ENCODE measurements at regions not wholly inside any gene's neighbourhood (a gene's known extent, or its start where the extent isn't known, plus 50 kb on each side); places are given as distances from the start of the nearest gene placed in this dataset.
"Not testable (repeated sequence)": the region's sequence is repeated elsewhere in the genome, so short reads cannot be mapped to it uniquely, and the experiment has no call there.

DNA sequence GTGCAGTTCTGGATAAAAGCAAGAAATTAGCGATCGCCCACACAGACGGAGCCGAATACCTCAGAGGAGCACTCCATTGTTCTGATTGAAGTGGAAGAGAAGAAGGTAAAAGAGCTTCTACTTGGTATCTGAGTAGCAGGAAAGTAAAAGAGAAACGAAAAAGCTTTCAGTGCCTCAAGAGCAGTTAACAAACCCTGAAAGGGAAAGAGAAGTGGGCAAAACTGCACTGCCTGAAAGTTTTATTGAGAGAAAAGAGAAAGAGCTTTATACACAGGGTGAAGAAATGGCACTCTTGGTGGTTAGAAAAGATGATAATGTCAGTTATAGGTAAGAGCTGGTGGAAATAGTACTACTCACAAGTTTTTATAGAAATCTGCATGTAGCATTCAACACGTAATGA, 192.8 kb downstream of the CDCA7 start:
- no peak for DNase-seq (ENCODE audit: low spot score)

DNA sequence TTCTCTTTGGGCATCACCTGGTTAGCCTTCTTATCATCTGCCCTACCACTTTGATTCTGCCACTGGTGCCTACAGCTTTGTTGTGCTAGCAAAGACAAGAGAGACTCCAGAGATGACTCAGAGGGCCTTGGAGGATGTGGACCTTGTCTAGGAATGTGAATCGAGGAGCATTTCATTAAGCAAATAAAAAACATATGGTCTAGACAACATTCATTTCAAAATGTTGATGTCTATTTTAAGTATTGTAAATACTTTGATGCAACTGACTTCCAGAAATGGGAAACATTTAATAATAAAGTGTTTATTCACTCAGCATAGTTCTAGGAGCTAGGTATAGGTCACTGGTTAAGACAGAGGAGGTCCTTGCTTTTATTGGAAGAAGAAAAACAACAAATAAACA, 195.5 kb downstream of the CDCA7 start:
- no peak for DNase-seq (ENCODE audit: low spot score)

DNA sequence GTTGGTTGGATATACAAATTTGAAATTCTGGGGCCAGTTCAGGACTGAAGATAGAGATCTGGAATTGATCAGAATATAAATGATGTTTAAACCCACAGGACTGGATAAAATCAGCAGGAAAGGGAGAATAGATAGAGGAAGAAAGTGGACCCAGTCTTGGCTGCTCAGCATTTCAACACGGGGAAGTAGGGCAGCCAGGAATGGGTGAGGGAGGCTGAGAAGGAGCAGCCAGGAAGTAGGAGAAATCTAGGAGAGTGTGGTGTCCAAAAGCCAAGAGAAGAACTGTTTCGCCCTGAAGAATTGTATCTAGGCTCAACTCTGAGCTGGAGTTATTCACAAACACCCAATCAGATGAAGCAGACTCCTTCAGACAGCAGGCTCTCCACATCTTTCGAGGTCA, 197.9 kb downstream of the CDCA7 start:
- no peak for DNase-seq (ENCODE audit: low spot score)

DNA sequence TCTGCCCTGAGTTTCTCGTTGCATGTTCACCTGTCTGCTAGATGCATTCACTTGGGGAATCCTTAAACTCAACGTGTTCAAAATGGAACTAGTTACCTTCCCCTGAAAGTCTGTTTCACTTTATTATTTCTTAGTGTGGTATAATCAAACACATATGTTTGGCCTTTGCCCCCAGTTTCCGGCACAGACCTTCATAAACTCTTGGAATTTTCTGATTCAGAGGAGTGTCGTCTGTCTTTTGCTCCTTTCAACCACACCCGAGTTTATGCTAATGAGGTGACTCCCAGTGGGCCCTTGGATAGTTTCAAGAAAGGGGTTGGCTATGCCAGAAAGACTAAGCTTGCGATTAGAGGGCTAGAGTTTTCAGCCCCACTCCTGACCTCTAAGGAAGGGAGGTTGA, 198.9 kb downstream of the CDCA7 start:
- DNase-seq (ENCODE audit: low spot score), result no peak

DNA sequence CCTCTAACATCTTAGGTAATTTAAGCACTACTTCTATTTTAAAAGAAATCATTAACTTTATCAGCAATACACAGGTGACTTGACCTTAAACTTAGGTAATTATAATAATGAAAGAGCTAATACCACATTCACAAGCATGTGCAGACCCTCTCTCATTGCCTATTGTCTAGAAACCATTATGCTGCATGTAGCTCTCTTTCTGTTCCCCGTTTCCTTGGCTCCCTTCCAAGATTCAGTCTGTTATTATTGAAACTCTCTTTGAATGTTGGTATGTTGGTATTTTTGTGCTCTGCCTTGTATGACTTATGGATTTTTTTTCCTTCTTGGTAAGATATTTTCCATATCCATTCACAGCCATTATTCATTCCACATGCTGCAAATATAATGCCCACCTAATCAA, 201.2 kb downstream of the CDCA7 start:
- DNase-seq (ENCODE audit: low spot score), result no peak

DNA sequence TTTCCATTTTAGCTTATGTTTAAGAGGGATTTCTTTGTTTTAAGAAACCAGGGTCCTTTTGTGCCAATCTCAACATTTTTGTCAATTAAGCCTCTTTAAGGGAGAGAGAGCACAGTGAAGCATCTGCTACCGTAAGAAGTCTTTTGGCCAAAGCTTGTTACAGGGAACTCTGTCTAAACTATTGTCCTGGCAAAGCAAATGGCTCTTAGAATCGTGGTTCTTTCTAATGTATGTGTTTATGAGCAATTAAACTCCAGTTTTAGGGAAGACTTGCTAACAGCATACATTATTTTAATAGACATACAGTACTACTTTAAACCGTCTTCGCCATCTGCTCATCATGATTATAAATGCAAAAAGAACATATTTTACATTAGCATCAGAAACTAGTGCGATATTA, 202.1 kb downstream of the CDCA7 start:
- DNase-seq (ENCODE audit: low spot score), result no peak

DNA sequence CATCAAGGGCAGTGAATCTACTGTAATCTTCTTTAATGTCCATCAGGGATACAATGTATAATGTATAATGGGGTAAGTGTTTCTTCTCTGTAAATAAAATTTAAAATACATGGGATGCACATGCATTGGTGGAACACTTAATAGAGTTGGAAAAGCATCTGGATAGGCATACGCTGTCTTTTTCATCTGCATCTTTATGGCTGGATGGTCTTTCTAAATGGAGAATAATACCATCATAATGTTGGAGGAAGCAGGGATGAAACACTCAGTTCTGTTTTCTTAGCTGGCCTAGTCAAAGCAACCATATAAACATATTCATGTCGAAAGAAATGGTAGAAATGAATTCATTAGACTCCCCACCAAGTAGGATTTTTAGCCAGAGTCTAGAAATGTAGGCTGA, 202.8 kb downstream of the CDCA7 start:
- DNase-seq (ENCODE audit: low spot score), result no peak

DNA sequence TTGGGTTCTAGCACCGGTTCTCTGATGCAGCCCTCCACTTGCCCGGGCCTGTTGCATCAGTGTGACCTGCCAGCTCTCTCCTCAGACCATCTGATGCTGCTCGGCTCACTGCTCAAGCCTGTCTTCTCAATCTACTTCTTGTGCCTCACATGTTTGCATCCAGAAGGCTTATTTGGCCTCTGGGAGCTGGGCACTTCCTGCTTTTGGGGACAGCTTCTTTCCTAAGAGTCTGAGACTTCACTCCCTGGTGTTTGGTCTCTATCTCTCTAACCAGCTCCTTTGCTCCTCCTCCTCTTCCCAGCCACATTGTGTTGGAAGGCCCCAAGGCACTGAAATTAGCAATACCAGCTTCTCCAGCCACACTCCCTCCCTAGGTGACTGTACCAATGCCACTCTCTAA, 212.8 kb downstream of the CDCA7 start:
- no peak for DNase-seq (ENCODE audit: low spot score)

DNA sequence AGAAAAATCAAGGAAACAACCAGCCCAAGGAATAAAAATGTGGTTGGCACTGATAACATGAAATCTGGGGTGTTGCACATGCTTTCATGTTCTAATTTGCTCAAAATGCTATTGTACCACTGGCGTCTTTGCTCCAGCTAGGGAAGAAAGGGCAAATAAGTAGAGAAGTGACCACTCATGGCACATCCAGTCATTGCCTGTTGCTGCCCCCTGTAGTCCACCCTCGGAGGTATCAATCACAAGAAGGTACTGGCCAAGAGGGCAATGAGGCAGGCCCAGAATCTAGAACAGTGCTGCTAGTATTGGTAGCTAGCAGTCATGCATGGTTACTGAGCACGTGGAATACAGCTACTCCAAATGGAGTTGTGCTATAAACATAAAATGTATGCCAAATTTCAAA, 213.4 kb downstream of the CDCA7 start:
- DNase-seq (ENCODE audit: low spot score), result no peak

DNA sequence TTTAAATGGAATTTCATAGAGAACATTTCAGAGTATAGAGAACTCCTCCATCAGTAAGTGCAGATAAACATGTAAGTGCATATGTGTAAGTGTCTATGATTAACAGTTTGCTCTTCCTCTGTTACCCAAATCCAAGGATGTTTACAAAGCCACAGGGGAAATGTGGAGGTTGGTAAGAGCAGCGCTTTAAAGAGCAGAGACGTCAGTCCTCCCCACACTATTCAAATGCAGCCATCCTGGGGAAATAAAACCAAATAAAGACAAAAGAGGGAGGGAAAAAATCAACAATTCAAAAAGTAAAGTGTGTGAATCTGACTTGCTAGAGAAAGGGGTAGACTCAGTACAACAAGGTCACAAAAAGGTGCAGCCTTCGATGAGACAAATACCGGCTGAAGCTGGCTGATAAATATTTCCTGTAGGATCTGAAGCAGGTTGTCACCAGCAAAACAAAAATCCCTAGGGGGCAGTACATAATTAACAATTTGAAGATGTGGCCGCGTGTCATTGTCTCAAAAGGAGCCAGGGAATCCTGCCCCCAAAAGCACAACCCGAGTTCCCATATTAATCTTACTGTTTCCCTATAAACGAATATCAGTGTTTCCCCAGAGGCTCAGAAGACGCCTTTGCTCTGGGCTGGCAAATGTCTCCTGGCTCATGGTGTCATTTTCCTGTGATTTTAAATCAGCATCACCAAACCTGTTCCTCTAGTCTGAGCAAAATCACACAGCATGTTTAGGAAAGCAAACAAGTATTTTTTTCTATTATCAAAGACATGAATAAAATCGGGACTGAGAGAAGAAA, 216.5 kb downstream of the CDCA7 start:
- DNase-seq (ENCODE audit: low spot score), result no peak

DNA sequence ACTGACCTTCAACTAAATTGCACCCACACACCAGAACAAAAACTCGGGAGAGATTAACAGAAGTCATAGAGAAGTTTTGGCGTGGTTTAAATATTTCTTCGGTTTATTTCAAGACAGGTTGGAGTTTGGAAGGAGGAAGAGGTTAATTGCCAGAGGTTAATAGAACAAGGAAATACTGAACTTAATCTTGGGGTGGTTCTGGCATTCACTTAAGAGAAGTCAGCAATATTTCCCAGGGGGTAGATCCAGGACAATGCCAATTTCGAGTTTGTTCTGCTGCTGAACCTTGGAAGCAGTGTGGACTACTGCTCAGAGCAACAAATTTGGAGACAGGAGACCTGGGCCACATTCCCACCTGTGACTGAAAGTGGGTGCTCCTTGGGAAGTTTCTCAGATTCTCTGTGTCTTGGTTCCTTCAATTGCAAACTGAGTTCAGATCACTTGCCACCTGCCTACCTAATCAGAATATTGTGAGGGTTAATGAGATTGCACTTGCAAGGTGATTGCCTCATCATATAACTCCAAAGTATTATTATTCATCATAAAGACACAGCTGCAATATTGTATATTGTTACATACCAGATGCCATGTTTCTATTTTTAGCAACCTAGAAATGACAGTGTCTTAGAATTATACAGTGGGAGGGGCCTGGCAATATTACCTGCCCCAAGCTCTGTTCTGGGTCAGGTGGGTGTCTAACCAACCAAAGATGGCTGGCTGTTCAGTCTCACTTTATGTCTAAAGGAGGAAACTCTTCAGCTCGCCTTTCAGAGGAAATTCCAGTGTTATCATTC, 217.4 kb downstream of the CDCA7 start:
- DNase-seq (ENCODE audit: low spot score), result no peak

DNA sequence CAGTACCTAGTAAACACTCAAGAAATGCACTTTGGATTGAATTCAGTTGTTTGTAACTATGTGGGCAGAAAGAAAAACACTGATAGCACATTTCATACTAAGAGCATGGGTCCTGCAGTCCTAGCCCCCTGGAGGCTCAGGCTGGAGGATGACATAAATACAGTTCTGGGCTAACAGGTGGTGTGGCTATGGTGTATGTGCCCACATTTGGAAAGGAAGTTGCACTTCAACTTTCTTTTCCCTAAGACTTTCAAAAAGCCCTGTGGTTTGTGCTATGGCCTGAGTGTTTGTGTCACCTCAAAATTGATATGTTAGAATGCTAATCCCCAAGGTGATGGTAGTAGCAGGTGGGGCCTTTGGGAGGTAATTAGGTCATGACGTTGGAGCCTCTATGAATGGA, 218.2 kb downstream of the CDCA7 start:
- DNase-seq (ENCODE audit: low spot score), result no peak

DNA sequence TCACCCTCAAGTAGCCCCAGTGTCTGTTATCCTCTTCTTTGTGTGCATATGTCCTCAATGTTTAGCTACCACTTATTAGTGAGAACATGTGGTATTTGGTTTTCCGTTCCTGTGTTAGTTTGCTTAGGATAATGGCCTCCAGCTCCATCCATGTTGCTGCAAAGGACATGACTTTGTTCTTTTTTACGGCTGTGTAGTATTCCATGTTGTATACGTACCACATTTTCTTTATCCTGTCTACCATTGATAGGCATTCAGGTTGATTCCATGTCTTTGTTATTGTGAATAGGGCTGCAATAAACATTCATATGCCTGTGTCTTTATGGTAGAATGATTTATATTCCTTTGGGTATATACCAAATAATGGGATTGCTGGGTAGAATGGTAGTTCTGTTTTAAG, 219.1 kb downstream of the CDCA7 start:
- not testable (repeated sequence) for DNase-seq (ENCODE audit: low spot score)

DNA sequence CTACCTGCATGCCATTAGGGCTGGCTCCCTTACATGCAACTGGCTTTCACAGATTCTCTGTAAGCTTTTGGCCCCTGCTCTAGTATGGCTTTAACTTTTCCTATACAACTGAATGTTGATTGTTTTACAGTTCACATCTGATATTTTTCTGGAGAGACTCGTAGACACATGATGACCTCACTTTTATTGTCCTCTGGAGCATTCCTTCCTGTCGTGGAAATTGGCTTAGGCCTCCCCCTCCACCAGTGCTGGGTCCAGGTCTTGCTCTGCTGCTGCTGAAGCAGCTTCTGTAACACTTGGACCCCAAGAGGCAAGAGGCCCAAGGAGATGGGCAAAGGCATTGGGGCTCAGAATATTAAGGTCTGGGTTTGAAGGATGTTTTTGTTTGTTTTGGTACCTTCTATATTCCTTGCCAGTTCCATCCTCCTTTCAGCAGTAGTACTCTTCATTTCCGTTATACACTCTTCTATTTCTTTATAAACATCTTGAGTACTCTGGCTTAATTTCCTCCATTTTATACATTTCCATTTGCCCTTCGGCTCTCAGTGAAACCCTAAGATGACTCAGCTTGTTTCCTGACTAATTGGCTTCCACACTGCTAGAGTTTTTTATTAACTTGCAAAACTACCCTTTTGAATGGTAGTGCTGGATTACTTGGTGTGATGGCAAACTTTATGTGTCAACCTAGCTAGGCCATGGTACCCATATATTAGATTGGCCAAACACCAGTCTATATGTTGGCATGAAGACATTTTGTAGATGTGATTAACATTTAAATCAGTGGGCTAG, 219.8 kb downstream of the CDCA7 start:
- no peak for DNase-seq (ENCODE audit: low spot score)

DNA sequence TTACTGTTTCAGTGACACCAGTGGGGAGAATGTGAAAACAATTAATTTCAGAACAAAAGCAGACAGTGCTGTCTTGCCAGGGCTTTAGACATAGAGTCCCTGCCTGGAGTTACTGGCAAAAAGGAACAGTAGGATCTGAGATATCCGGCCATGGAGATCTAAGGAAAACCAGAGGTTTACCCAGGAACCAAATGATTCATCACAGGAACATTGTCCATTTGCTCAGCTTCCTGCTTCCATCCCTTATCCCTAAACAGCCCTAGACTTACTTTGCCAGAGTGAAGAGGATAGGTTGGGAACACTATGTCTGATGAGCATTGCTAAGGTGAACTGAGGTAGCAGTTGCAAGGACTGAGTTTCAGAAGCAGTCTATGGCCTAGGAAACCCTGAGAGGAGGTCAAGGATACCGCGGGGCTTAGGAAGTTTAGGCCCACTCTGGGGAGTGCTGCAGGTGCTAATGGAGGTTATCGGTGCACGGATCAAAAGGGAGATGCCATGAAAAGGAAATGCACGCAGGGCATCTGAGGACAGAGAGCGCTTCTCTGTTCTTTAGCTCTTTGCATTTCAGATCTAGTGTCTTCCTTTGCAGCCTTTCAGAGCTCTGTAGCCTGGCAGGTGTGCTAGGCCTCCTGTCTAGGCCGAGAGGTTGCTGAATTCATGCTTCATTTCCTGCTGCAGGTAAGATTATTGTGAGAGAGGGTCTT, 223.9 kb downstream of the CDCA7 start:
- DNase-seq (ENCODE audit: low spot score), result no peak

DNA sequence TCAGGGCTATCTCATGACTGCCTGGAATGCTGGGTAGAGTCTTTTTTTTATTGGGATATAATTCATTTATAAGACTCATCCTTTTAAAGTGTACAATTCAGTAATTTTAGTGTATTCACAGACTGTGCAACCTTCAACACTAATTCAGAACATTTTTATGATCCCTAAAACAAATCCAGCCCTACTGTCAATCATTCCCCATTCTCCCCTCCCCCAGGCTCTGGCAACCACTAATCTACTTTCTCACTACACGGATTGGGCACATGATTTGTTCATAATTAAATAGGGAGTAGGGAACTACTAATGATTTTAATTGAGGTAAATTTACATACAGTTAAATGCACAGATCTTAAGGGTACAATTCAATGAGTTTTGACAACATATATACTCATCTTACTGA, 225.7 kb downstream of the CDCA7 start:
- DNase-seq (ENCODE audit: low spot score), result no peak

DNA sequence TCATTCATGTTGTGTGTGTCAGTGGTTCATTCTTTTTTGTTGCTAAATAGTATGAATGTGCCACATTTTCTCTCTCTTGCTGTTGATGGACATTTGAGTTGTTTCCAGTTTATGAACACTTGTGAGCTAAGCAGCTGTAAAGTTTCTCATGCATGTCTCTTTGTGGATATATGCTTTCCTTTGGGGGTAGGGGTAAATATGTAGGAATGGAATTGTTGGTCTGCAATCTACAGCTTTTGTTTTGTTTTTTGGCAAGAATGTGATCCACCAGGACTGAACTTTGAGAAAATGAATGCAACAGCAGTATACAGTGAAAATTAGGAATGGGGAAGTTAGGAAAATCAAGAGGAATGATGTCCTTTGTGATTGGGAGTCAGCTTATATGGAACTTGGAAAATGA, 226.3 kb downstream of the CDCA7 start:
- no peak for DNase-seq (ENCODE audit: low spot score)

DNA sequence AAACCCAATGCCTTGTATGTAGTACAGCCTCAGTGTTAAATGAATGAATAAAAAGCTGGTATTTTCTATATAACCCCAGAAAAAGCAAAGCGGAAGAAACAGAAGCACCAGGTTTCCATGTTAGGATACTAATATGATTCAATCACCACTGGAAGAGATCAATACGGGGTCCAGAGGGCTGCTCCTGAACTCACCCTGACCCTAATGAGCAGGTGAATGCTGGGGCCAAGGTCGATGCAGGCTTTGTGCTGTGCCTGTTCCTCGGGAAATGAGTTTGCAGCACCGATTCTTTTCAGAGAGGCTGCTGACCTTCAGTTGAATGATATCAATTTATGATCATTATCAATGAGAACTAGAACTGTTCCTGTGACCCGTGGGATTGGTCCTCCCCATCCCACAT, 228.5 kb downstream of the CDCA7 start:
- no peak for DNase-seq (ENCODE audit: low spot score)

DNA sequence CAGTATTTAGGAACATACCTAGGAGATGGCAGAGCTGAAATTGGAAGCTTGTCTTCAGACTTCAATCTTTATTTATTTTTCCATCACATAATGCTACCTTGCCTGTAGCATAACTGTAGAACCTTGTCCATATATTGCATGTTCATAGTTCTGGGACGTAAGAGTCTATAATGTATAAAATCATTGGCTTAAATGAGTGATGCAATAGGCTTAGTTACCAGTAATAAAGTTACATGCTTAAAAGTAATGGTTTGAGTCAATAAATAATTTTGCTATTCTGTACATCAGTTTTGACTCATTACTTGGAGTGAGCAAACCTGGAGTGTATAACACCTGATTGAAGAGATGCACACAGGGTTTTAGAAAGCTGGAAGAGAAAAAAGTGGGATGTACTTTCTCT, 229.3 kb downstream of the CDCA7 start:
- no peak for DNase-seq (ENCODE audit: low spot score)

DNA sequence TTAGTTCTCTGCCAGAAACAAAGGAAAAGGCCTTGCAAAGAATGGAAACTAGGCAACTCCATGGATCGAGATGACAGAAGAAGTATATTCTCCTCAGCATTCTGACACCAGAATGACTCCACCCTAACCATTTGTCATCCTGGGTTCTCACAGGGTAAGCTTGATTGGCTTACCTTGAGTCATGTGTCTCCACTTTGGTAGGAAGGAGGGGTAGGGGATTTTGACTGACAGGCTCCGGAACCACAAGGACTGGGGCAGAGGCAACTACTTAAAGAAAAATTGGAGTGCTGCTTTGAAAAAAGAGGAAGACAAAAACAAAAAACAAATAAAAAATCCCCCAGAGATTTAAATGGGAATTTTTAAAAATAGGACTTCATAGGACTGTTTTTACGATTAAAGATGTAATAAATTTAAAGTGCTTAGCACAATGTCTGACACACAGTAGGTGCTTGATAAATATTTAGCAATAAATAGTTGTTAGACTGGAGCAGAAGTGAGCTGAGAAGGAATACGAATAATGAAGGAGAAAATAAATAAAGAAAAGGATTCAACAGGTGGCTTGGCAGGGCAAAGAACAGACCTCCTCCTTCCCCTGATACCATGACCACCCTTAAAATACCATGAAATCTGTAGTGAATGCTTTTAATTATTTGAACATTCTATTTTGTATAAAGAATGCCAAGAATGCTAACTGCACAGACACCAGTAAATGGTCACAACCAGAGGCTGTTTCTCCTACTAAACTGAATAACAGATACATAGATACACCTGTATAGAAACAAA, 230.2 kb downstream of the CDCA7 start:
- DNase-seq (ENCODE audit: low spot score), result no peak

DNA sequence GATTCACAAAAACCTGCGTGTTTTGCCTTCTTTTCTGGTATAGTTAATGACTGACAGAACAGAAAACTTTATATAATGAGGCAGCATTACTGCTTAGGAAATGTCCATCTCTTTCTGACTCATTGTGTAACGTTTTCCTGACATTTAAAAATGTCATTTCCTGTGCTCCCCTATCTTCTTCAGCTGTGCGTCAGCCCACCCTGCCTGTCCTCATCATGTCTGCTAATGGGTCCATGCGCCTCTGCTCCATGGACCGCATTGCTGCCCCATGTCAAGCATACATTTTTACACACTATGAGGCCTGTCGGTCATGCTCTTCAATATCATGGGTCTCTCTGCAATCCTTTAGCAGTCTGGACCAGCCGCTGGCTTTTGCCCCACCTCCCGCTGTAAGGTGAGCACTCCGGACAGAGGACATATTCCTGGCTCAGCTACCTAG, 234.3 kb downstream of the CDCA7 start:
- no peak for DNase-seq (ENCODE audit: low spot score)
